ENCODE measurements at regions not wholly inside any gene's neighbourhood (a gene's known extent, or its start where the extent isn't known, plus 50 kb on each side); places are given as distances from the start of the nearest gene placed in this dataset.

DNA sequence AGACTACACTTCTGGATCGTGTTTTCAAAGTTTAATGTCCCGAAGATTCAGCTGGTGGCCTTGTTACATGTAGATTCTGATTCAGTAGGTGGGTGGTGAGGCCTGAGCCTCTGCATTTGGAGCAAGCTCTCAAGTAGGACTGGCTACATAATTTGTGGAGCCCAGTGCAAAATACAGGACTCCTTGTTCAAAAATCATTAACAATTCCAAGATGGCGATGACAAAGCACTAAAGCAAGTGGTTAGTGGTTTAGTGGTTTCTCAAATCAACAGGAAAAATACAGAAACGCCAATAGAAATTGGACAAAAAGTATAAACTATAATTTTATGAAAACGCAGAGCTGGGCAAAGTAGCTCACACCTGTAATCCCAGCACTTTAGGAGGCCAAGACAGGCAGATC lies 133.7 kb upstream of the STMND1 start:
- TF ChIP-seq CTCF (IDR thresholded peaks at IDR 0.05) (no peak), POLR2AphosphoS5 (IDR thresholded peaks at IDR 0.05) (no peak), POLR2A (IDR thresholded peaks at IDR 0.05; ENCODE audit: low read depth) (no peak)

All from esophagus muscularis mucosa (tissue), 3 donors.